Kidney epithelial cell (primary cell): ENCODE measurements at regions not wholly inside any gene's neighbourhood (a gene's known extent, or its start where the extent isn't known, plus 50 kb on each side); places are given as distances from the start of the nearest gene placed in this dataset.
"Not testable (repeated sequence)": the region's sequence is repeated elsewhere in the genome, so short reads cannot be mapped to it uniquely, and the experiment has no call there.

Source experiments
- DNase-seq: peaks from one replicate; pipeline ENCODE4 v3.0.0-alpha.2; 2010; ENCODE audit warnings: low read depth
- H3K27me3 ChIP-seq: 2 replicates; pipeline ENCODE4 v1.6.0; 2011; ENCODE audit warnings: low read length; ENCODE audit not compliant: control insufficient read depth, insufficient read depth
- H3K36me3 ChIP-seq: 2 replicates; pipeline ENCODE4 v1.5.1; 2011; ENCODE audit warnings: low read length; ENCODE audit not compliant: control insufficient read depth, insufficient read depth
- H3K4me3 ChIP-seq: 2 replicates; pipeline ENCODE4 v1.5.1; 2011; ENCODE audit warnings: low read depth, mild to moderate bottlenecking, control low read depth, low read length
- CTCF ChIP-seq: IDR thresholded peaks from 2 replicates; pipeline ENCODE4 v1.5.1; 2011; ENCODE audit warnings: mild to moderate bottlenecking, moderate library complexity, low read length, control low read depth, inconsistent platforms; ENCODE audit not compliant: insufficient read depth, poor library complexity, severe bottlenecking

- H3K36me3 ChIP-seq, result no peaks in the 10 kb centered on the region
- no peak for TF ChIP-seq CTCF
- DNase-seq, result no peak
- H3K27me3 ChIP-seq, result no peaks in the 10 kb centered on the region
- H3K4me3 ChIP-seq, result no peak overlapping the region
Observed at GRCh38 chr2:37760471-37760870, 89.0 kb upstream of the CDC42EP3 start.

- not testable (repeated sequence) for H3K4me3 ChIP-seq, DNase-seq, H3K27me3 ChIP-seq, H3K36me3 ChIP-seq
Observed at GRCh38 chr2:37762281-37762680, 90.8 kb upstream of the CDC42EP3 start.

DNA sequence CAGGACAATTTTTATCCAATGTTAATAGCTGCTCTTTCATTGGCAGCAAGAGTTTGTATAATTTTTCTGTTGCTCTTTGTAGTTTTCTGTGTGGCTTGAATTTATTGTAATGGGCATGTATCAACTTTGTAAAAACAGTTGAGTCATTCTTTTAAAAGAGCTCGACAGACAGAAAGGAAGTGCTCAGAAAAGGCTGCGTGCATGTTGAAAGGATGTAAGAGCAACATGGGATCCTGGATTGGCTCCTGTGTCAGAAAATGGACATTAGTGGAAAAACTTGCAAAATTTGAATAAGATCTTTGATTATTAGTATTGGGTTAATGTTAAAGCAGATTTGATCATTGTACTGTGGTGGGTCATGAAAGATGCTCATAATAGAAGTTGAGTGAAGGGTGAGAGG, 93.3 kb upstream of the CDC42EP3 start:
- no peak for TF ChIP-seq CTCF
- no peak for DNase-seq
- Histone ChIP-seq H3K4me3 (no peak overlapping the region), H3K27me3 (no peaks in the 10 kb centered on the region), H3K36me3 (no peaks in the 10 kb centered on the region)

DNA sequence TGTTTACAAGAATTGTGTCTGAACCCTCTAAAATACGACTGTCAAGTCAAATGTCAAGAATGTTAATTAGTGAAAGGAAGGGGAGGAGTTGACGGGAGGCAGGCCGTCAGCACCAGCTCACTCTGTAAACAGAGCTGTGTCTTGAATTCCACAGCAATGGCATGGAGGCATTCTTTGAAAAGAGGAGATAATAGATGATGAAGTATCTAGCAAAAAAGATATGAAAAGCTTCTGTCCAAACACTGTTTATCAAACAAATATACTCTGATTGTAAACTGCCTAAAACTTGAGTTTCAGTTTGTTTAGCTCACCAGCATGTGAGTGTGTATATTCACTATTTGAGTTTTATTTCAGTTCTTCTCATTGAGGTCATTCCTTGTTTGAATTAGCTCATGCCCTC, 94.7 kb upstream of the CDC42EP3 start:
- no peak for TF ChIP-seq CTCF
- no peaks in the 10 kb centered on the region for H3K36me3 ChIP-seq
- no peak overlapping the region for H3K4me3 ChIP-seq
- no peak for DNase-seq
- no peaks in the 10 kb centered on the region for H3K27me3 ChIP-seq

- H3K36me3 ChIP-seq, result no peaks in the 10 kb centered on the region
- no peaks in the 10 kb centered on the region for H3K27me3 ChIP-seq
- no peak for DNase-seq
- no peak for TF ChIP-seq CTCF
- no peak overlapping the region for H3K4me3 ChIP-seq
Observed at GRCh38 chr2:37767046-37767445, 95.6 kb upstream of the CDC42EP3 start.

GRCh38 chr2:37767959-37768925, 96.8 kb upstream of the CDC42EP3 start:
- DNase-seq, result peak; percentile 71
- no peak overlapping the region for H3K4me3 ChIP-seq
- no peaks in the 10 kb centered on the region for H3K27me3 ChIP-seq
- TF ChIP-seq CTCF, result no peak
- no peaks in the 10 kb centered on the region for H3K36me3 ChIP-seq
